Neural cell (in vitro differentiated cells): ENCODE measurements at regions not wholly inside any gene's neighbourhood (a gene's known extent, or its start where the extent isn't known, plus 50 kb on each side); places are given as distances from the start of the nearest gene placed in this dataset.

Source experiments
- CTCF ChIP-seq: fragments of 450-650 bp; IDR thresholded peaks from 2 replicates; pipeline ENCODE4 v1.5.1; 2014; ENCODE audit warnings: antibody characterized with exemption, mild to moderate bottlenecking, moderate library complexity; ENCODE audit not compliant: poor library complexity, severe bottlenecking
- EP300 ChIP-seq: fragments of 450-650 bp; conservative IDR thresholded peaks from 2 replicates; pipeline ENCODE4 v1.6.1; 2014; ENCODE audit warnings: antibody characterized with exemption, mild to moderate bottlenecking, moderate library complexity; ENCODE audit not compliant: poor library complexity, severe bottlenecking
- EZH2 ChIP-seq: fragments of 200-600, 300-800 bp; shearing (Covaris generic), sonication (generic); IDR thresholded peaks from 2 replicates; pipeline ENCODE4 v1.6.1; 2014; ENCODE audit warnings: antibody characterized with exemption, low read length, borderline replicate concordance, mild to moderate bottlenecking; ENCODE audit not compliant: insufficient read depth, poor library complexity, severe bottlenecking
- MXI1 ChIP-seq: fragments of 450-650 bp; conservative IDR thresholded peaks from 2 replicates; pipeline ENCODE4 v1.6.1; 2014; ENCODE audit warnings: antibody characterized with exemption, mild to moderate bottlenecking; ENCODE audit not compliant: poor library complexity, severe bottlenecking
- POLR2AphosphoS5 ChIP-seq: IDR thresholded peaks from 2 replicates; pipeline ENCODE4 v1.6.1; 2012
- RAD21 ChIP-seq: fragments of 450-650 bp; conservative IDR thresholded peaks from 2 replicates; pipeline ENCODE4 v1.6.1; 2014; ENCODE audit warnings: antibody characterized with exemption, mild to moderate bottlenecking, moderate library complexity
- SMC3 ChIP-seq: fragments of 450-650 bp; conservative IDR thresholded peaks from 2 replicates; pipeline ENCODE4 v1.6.1; 2014; ENCODE audit warnings: antibody characterized with exemption, mild to moderate bottlenecking, moderate library complexity; ENCODE audit not compliant: poor library complexity
- TAF1 ChIP-seq: IDR thresholded peaks from 2 replicates; pipeline ENCODE4 v1.6.1; 2012; ENCODE audit warnings: low read depth

GRCh38 chr13:90258129-90258528 lies 1089.4 kb upstream of the MIR17HG start:
- TF ChIP-seq EZH2, result no peak
- TF ChIP-seq CTCF, result no peak
- TF ChIP-seq RAD21, result no peak
- no peak for TF ChIP-seq TAF1
- TF ChIP-seq EP300, result peak; percentile 51
- no peak for TF ChIP-seq SMC3
- peak; percentile 87 for TF ChIP-seq POLR2AphosphoS5
- no peak for TF ChIP-seq MXI1
